Mononuclear cell (primary cell): ENCODE measurements at regions not wholly inside any gene's neighbourhood (a gene's known extent, or its start where the extent isn't known, plus 50 kb on each side); places are given as distances from the start of the nearest gene placed in this dataset.

Experiments
- H3K27me3 ChIP-seq: 2 replicates; pipeline ENCODE4 v1.6.0; 2011; ENCODE audit warnings: low read length, control low read depth; ENCODE audit not compliant: insufficient read depth
- H3K4me1 ChIP-seq: 2 replicates; pipeline ENCODE4 v1.5.1; 2011; ENCODE audit warnings: mild to moderate bottlenecking, low read length, control low read depth; ENCODE audit not compliant: insufficient read depth
- H3K4me3 ChIP-seq: 2 replicates; pipeline ENCODE4 v1.5.1; 2011; ENCODE audit warnings: mild to moderate bottlenecking, low read length, moderate library complexity
- H3K9me3 ChIP-seq: 2 replicates; pipeline ENCODE4 v1.5.1; 2011; ENCODE audit warnings: low read depth, mild to moderate bottlenecking, control low read depth, low read length

- H3K27me3 ChIP-seq = no peaks in the 10 kb centered on the region
- H3K4me1 ChIP-seq = no peaks in the 10 kb centered on the region
- H3K9me3 ChIP-seq = no peaks in the 10 kb centered on the region
- no peak overlapping the region for H3K4me3 ChIP-seq
These were observed 514.6 kb downstream of the TLE4 start for GRCh38 chr9:80086386-80086785.

- Histone ChIP-seq H3K27me3 (no peaks in the 10 kb centered on the region), H3K4me1 (no peaks in the 10 kb centered on the region), H3K4me3 (no peak overlapping the region), H3K9me3 (no peaks in the 10 kb centered on the region)
These were observed 513.9 kb downstream of the TLE4 start for GRCh38 chr9:80085668-80086067.

- Histone ChIP-seq H3K4me3 (no peak overlapping the region), H3K4me1 (no peaks in the 10 kb centered on the region), H3K27me3 (no peaks in the 10 kb centered on the region), H3K9me3 (no peaks in the 10 kb centered on the region)
These were observed 510.4 kb downstream of the TLE4 start for GRCh38 chr9:80082213-80082612.

GRCh38 chr9:80078826-80079225 lies 507.1 kb downstream of the TLE4 start:
- H3K27me3 ChIP-seq = no peaks in the 10 kb centered on the region
- no peak overlapping the region for H3K4me3 ChIP-seq
- H3K4me1 ChIP-seq = no peaks in the 10 kb centered on the region
- H3K9me3 ChIP-seq = no peaks in the 10 kb centered on the region

- no peaks in the 10 kb centered on the region for H3K4me1 ChIP-seq
- H3K9me3 ChIP-seq = no peaks in the 10 kb centered on the region
- H3K4me3 ChIP-seq = no peak overlapping the region
- H3K27me3 ChIP-seq = no peaks in the 10 kb centered on the region
These were observed 505.3 kb downstream of the TLE4 start for GRCh38 chr9:80077059-80077458.

- Histone ChIP-seq H3K4me3 (no peak overlapping the region), H3K9me3 (no peaks in the 10 kb centered on the region), H3K27me3 (no peaks in the 10 kb centered on the region), H3K4me1 (no peaks in the 10 kb centered on the region)
These were observed 504.4 kb downstream of the TLE4 start for GRCh38 chr9:80076162-80076561.

- H3K4me1 ChIP-seq = no peaks in the 10 kb centered on the region
- no peaks in the 10 kb centered on the region for H3K9me3 ChIP-seq
- no peak overlapping the region for H3K4me3 ChIP-seq
- H3K27me3 ChIP-seq = no peaks in the 10 kb centered on the region
These were observed 502.7 kb downstream of the TLE4 start for GRCh38 chr9:80074439-80074838.

GRCh38 chr9:80072451-80072850 lies 500.7 kb downstream of the TLE4 start:
- H3K4me3 ChIP-seq = no peak overlapping the region
- no peaks in the 10 kb centered on the region for H3K4me1 ChIP-seq
- H3K9me3 ChIP-seq = no peaks in the 10 kb centered on the region
- H3K27me3 ChIP-seq = no peaks in the 10 kb centered on the region

GRCh38 chr9:80070071-80070742 lies 498.4 kb downstream of the TLE4 start:
- no peak overlapping the region for H3K4me3 ChIP-seq
- no peaks in the 10 kb centered on the region for H3K4me1 ChIP-seq
- H3K27me3 ChIP-seq = no peaks in the 10 kb centered on the region
- H3K9me3 ChIP-seq = no peaks in the 10 kb centered on the region

- H3K4me1 ChIP-seq = no peaks in the 10 kb centered on the region
- H3K4me3 ChIP-seq = no peak overlapping the region
- no peaks in the 10 kb centered on the region for H3K27me3 ChIP-seq
- H3K9me3 ChIP-seq = no peaks in the 10 kb centered on the region
These were observed 495.2 kb downstream of the TLE4 start for GRCh38 chr9:80066931-80067330.

GRCh38 chr9:80062567-80062966 lies 490.8 kb downstream of the TLE4 start:
- no peaks in the 10 kb centered on the region for H3K4me1 ChIP-seq

GRCh38 chr9:80061940-80062339 lies 490.2 kb downstream of the TLE4 start:
- H3K27me3 ChIP-seq = no peaks in the 10 kb centered on the region
- H3K4me1 ChIP-seq = no peaks in the 10 kb centered on the region
- no peaks in the 10 kb centered on the region for H3K9me3 ChIP-seq
- H3K4me3 ChIP-seq = no peak overlapping the region

More at GRCh38 chr9:80062567-80062966, 490.8 kb downstream of the TLE4 start:
- Histone ChIP-seq H3K27me3 (no peaks in the 10 kb centered on the region), H3K4me3 (no peak overlapping the region), H3K9me3 (no peaks in the 10 kb centered on the region)

GRCh38 chr9:80061096-80061495 lies 489.3 kb downstream of the TLE4 start:
- H3K4me1 ChIP-seq = no peaks in the 10 kb centered on the region

GRCh38 chr9:80059979-80060378 lies 488.2 kb downstream of the TLE4 start:
- Histone ChIP-seq H3K4me1 (no peaks in the 10 kb centered on the region), H3K9me3 (peaks cover 5% of the 10 kb centered on the region)

More at GRCh38 chr9:80061096-80061495, 489.3 kb downstream of the TLE4 start:
- H3K27me3 ChIP-seq = no peaks in the 10 kb centered on the region
- no peaks in the 10 kb centered on the region for H3K9me3 ChIP-seq
- H3K4me3 ChIP-seq = no peak overlapping the region

GRCh38 chr9:80059191-80059590 lies 487.4 kb downstream of the TLE4 start:
- Histone ChIP-seq H3K4me3 (no peak overlapping the region), H3K27me3 (no peaks in the 10 kb centered on the region), H3K9me3 (peaks cover 9% of the 10 kb centered on the region), H3K4me1 (no peaks in the 10 kb centered on the region)

More at GRCh38 chr9:80059979-80060378, 488.2 kb downstream of the TLE4 start:
- Histone ChIP-seq H3K4me3 (no peak overlapping the region), H3K27me3 (no peaks in the 10 kb centered on the region)

- Histone ChIP-seq H3K9me3 (peaks cover 35% of the 10 kb centered on the region), H3K4me3 (no peak overlapping the region), H3K27me3 (no peaks in the 10 kb centered on the region), H3K4me1 (no peaks in the 10 kb centered on the region)
These were observed 481.1 kb downstream of the TLE4 start for GRCh38 chr9:80052830-80053229.
